GM12891 (cell line): ENCODE measurements at regions not wholly inside any gene's neighbourhood (a gene's known extent, or its start where the extent isn't known, plus 50 kb on each side); places are given as distances from the start of the nearest gene placed in this dataset.
A peak's percentile ranks its signal among the peaks of the same experiment; 100 is the strongest.

Experiments used
- DNase-seq: peaks from one replicate; pipeline ENCODE4 v3.0.0; 2011; ENCODE audit warnings: low spot score; ENCODE audit not compliant: insufficient read length
- FAIRE-seq: peaks from 2 replicates; lab custom pipeline; 2011; peaks lifted over from hg19 to GRCh38; lab: Jason Lieb, UNC
- PAX5 ChIP-seq: IDR thresholded peaks from 2 replicates; pipeline ENCODE4 v1.6.1; 2011; ENCODE audit warnings: low read length, moderate library complexity, mild to moderate bottlenecking; ENCODE audit not compliant: insufficient read depth, severe bottlenecking
- POLR2A ChIP-seq: IDR thresholded peaks from 2 replicates; pipeline ENCODE4 v1.6.1; 2011; ENCODE audit warnings: low read depth, low read length, control low read depth
- POLR2AphosphoS5 ChIP-seq: IDR thresholded peaks from 2 replicates; pipeline ENCODE4 v1.6.1; 2011; ENCODE audit warnings: low read depth, low read length, control low read depth
- POU2F2 ChIP-seq: IDR thresholded peaks from 2 replicates; pipeline ENCODE4 v1.6.1; 2011; ENCODE audit warnings: low read depth, mild to moderate bottlenecking, control low read depth, low read length, moderate library complexity
- SPI1 ChIP-seq: IDR thresholded peaks from 2 replicates; pipeline ENCODE4 v1.6.1; 2011; ENCODE audit warnings: low read depth, low read length, control low read depth
- TAF1 ChIP-seq: IDR thresholded peaks from 2 replicates; pipeline ENCODE4 v1.6.1; 2011; ENCODE audit warnings: low read depth, low read length, control low read depth

DNA sequence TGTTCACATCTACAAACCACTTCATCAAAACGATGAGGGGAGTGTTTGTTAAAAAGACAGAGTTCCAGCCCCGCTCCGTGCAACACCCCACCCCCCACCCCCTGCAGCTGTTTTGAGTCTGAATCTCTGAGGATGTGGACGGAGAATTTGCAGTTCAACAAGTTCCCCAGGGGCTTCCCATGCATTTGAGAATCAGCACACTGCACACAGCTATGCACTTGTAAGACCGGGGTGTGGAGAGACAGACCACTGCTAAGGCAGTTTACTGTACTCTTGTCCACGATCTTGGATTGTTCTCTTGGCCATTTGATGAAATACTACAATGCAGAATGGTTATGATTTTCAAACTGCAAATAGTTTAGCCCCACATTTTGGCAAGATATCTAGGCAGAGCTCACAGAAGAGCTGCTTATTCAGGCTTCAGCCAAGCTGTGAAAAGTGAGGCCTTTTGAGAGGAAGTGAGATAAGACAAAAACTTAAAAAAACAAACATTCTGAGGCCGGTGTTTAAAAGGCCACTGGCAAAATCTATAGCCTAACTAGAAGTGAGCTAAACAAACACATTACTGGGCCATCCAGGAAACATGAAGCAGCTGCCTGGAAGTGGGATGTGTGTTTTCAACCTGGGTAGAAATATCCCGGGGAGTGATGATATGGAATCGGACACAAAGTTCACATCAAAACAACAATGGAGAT, 308.2 kb upstream of the ADAMTS9 start:
- DNase-seq (no peak), FAIRE-seq (no peak)
- TF ChIP-seq POLR2A: no peak
- TF ChIP-seq SPI1: peak; percentile 20; the same call in 1 of the 2 replicates

DNA sequence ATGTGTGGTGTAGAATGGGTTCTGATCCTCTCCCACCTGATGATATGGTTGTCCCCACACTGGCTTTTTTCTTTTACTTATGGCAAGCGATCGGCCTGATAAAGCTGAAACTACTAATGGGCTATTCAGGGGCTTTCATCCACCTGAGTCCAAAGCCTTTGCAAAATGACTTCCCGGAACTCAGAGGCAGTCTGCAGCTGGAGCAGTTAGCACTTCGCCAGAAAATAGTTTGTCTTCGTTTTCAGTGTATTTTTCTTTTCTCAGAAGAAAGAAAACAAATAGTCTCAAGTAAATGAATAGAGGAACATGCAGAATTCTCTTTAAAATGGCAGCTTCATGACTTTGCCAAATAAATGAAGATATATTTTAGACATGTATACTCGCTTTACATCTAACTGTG, 306.0 kb upstream of the ADAMTS9 start:
- DNase-seq (no peak), FAIRE-seq (no peak)
- TF ChIP-seq PAX5: no peak
- no peak for TF ChIP-seq POLR2AphosphoS5

DNA sequence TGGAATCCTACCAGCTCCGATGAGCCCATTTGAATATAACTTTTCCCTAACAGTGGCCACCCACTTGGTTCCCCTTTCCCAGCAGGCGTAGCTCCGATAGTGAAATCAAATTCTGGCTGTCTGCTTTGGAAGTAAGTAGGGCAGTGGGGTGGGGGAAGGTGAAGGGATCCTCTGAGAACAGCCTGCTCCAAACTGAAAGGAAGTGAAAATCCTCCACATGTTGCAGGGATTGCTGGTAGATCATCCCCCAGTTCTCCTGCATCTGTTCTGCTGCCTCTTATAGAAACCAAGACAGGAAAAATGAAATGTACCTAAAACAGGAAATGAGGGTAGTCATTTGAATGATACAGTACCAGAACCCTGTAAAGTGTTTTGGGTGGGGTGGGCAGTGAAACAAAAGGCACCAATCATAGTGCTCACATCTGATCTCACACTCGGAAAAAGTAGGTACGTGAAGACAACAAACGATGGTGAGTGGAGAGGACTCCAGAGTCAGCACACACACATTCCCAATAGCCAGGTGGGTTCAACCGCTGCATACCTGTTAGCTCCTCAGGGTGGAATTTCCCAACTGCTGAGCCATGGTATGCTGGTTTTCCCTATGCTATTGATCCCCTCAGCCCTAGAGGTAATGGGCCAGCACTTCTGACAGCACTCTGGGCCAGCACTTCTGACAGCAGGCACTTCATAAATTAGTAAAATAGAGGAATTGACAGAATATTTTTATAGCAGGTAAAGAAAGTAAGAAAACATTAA, 304.9 kb upstream of the ADAMTS9 start:
- no peak for FAIRE-seq
- no peak for DNase-seq
- TF ChIP-seq POU2F2: no peak
- no peak for TF ChIP-seq PAX5
- no peak for TF ChIP-seq SPI1
- TF ChIP-seq POLR2AphosphoS5: no peak
- TF ChIP-seq TAF1: no peak
- no peak for TF ChIP-seq POLR2A

DNA sequence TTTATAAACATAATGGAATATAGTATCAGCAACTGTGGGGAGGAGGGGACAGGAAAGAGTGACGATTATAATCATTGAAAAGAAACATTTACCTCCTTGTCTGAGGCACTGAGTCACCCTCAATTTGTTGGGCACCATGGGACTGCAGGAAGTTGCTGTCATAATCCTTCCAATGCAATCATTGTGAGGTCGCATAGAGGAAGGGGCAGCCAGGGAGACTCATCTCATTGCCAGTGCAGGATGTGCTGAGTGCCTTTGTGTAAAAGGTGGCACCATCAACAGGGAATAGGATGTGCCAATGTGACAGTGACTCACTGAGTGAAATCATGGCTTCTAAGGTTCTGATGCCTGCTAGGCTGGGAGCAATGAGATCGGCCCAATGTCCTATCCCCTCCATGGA, 300.4 kb upstream of the ADAMTS9 start:
- DNase-seq: no peak
- no peak for FAIRE-seq

DNA sequence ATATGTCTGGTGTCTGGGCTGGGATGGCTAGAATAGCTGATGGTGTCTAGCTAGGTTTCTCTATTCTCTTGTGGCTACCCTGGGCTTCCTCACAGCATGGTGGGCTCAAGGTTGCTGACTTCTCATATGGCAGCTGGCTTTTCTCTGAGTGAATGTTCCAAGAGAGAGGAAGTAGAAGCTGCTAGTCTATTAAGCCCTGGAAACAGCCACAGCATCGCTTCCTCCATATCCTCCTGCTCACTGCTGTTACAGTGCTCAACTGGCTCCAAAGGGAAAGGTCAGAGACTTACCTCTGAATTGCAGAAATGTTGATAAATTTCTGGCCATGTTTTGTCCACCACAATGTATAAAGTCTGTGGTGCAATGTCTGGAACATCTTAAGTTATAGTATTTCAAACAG, 299.9 kb upstream of the ADAMTS9 start:
- DNase-seq (no peak), FAIRE-seq (no peak)
- no peak for TF ChIP-seq POLR2A
- no peak for TF ChIP-seq POU2F2

More for the DNA sequence above, 300.4 kb upstream of the ADAMTS9 start:
- TF ChIP-seq SPI1: no peak
- TF ChIP-seq TAF1: no peak
- TF ChIP-seq POLR2A: no peak
- TF ChIP-seq POLR2AphosphoS5: no peak
- no peak for TF ChIP-seq POU2F2
- no peak for TF ChIP-seq PAX5

DNA sequence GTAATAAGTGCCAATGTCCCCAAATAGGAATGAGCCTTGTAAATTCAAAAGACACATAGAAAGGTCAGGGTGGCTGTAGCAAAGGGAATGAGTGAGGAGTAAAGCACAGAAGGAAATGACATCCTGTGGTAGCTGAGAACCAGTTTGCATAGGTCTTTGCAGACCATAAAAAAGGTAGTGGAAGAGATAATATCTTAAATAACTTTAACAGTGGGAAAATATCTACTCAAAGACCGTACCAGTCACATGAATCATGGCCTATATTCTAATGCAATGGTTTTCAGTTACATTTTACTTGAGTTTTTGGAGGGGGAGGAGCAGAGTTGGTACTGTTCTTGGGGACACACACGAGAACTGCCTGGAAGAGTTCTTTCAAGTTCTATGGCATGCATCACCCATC, 297.3 kb upstream of the ADAMTS9 start:
- no peak for TF ChIP-seq PAX5
- no peak for TF ChIP-seq POU2F2
- no peak for TF ChIP-seq SPI1
- TF ChIP-seq POLR2AphosphoS5: no peak
- TF ChIP-seq TAF1: no peak
- TF ChIP-seq POLR2A: no peak
- FAIRE-seq: no peak
- DNase-seq: no peak

DNA sequence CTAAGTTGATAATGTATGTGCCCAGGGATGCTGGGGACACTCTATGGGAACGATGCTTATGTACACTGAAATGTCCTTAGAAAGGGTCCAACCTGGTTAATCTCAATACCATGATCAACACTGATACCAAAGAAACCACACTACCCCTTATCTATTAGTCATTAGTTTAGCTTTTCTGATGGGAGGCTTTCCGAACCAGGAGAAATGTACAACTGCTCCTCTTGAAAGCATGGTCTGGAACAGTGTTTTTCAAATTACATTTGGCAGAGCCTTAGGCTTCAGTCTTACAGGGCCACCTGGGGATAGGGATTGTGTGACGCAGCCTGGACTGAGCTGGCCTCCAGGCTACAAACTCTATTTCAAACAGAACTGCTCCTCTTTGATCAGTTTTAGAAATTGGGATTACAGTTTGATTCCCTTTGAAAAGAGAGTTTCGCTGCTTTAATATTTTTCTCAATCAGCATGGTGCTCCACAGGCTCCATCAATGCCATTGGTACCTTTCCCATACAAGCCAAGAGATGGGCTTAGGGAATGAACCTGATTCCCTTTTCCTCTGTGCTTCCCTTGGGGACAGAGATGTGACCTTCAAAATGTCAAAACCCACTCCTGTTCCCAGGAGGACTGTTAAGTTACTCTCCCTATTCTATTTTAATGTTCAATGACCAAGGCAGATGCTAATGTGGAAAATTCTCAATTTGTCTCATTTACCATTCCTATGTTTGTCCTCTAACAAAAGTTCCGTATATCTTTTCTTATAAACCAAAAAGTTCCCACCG, 296.0 kb upstream of the ADAMTS9 start:
- FAIRE-seq: no peak
- TF ChIP-seq TAF1: no peak
- no peak for TF ChIP-seq PAX5
- no peak for TF ChIP-seq SPI1
- TF ChIP-seq POU2F2: no peak
- TF ChIP-seq POLR2AphosphoS5: no peak
- TF ChIP-seq POLR2A: no peak
- DNase-seq: no peak

DNA sequence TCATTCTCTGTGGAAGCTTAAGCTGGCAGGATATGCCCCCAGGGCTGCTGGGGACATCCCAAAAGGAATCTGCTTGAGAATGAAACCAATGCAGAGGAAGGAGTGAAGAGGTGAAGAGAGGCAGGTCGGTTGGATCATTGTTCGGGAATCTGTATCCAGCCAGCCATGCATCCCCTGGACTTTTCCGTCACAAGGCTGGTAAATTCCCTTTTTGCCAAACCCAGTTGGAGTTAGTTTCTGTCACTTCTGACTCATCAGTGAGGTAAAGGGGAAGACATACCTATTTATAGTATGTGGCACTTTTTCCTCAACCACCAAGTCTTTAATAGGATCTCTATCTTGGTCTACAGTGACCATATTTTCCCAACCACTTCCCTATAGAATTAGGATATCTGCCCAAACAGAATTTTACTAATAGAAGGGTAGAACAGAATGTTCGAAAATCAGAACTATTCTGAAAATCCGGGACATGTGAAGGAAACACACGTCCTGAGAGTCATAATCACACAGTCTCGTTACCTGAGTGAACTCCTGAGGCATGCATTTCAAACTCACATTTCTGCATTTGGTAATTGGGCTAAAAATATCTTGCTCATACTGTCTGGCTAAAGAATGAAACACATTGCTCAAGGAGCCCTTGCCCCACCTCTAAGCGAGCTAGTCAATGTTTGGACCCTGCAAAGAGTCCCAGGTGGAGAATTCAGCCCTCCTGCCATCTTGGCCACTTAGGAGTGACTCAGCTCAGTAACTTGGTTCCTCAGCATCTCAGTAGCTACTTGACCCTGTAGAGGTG, 289.7 kb upstream of the ADAMTS9 start:
- no peak for DNase-seq
- no peak for FAIRE-seq
- TF ChIP-seq TAF1 (no peak), POLR2AphosphoS5 (no peak), POLR2A (no peak), SPI1 (no peak), PAX5 (no peak), POU2F2 (no peak)

DNA sequence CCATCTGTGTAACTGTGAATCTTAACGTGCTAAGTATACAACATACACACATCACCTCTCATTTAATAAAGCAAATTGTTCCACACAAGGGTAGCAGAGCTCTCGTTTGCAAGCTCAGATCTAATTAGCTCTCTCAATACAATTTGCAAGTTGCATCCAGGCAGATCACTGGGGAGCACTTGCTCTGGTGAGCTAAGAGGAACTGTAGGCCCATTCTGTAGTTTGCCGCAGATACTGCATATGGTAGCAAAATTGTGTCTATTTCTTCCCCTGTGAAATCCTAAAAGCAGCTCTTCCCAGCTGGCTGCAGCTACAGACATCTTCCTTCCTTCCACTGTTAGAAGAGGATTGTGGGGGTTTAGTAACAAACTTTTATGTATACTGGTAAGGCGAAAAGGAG, 288.7 kb upstream of the ADAMTS9 start:
- no peak for FAIRE-seq
- no peak for DNase-seq
- TF ChIP-seq SPI1: no peak
- TF ChIP-seq POLR2A: no peak
- no peak for TF ChIP-seq PAX5
- TF ChIP-seq POLR2AphosphoS5: no peak
- no peak for TF ChIP-seq TAF1
- no peak for TF ChIP-seq POU2F2

DNA sequence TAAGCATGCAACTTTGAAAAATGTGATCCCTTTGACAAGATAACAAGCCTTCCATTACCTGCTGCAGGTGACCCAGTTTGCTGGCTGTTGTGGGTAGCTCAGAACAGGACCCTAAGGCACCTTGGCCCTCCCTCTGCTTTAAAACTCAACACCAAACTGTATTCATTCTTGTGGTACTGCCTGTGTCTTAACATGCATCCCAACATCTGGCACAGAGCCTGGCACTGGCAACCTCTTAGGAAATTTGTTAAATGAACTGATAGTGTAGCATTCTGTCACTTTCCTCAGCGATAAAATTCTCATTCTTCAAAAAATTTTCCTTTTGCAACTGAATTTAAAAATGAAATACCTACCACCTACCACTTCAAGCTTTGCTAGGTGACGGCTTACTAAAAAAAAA, 287.3 kb upstream of the ADAMTS9 start:
- FAIRE-seq (no peak), DNase-seq (no peak)
- TF ChIP-seq PAX5 (no peak), POU2F2 (no peak), POLR2A (no peak), POLR2AphosphoS5 (no peak), TAF1 (no peak), SPI1 (no peak)
